OCI-LY7 (cell line): ENCODE measurements at regions not wholly inside any gene's neighbourhood (a gene's known extent, or its start where the extent isn't known, plus 50 kb on each side); places are given as distances from the start of the nearest gene placed in this dataset.

Experiments
- EZH2phosphoT487 ChIP-seq: fragments of 200-600 bp; sonication (generic); IDR thresholded peaks from 2 replicates; pipeline ENCODE4 v1.6.1; 2018; ENCODE audit warnings: low read depth, borderline replicate concordance, mild to moderate bottlenecking, mixed run types, antibody characterized with exemption, low read length, moderate library complexity, mixed read lengths
- TF ChIP-seq, protein P1 (sequence below): fragments of 200-600 bp; sonication (generic); conservative IDR thresholded peaks from 2 replicates; pipeline ENCODE4 v1.5.1; 2014; ENCODE audit warnings: mild to moderate bottlenecking, antibody characterized with exemption, low read length, moderate library complexity, mixed read lengths

- no peak for TF ChIP-seq EZH2phosphoT487
- TF ChIP-seq, protein P1, sequence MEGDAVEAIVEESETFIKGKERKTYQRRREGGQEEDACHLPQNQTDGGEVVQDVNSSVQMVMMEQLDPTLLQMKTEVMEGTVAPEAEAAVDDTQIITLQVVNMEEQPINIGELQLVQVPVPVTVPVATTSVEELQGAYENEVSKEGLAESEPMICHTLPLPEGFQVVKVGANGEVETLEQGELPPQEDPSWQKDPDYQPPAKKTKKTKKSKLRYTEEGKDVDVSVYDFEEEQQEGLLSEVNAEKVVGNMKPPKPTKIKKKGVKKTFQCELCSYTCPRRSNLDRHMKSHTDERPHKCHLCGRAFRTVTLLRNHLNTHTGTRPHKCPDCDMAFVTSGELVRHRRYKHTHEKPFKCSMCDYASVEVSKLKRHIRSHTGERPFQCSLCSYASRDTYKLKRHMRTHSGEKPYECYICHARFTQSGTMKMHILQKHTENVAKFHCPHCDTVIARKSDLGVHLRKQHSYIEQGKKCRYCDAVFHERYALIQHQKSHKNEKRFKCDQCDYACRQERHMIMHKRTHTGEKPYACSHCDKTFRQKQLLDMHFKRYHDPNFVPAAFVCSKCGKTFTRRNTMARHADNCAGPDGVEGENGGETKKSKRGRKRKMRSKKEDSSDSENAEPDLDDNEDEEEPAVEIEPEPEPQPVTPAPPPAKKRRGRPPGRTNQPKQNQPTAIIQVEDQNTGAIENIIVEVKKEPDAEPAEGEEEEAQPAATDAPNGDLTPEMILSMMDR: no peak
Observed at GRCh38 chr5:2096887-2097505, 214.3 kb upstream of the IRX4 start.
